Panc1 (cell line): ENCODE measurements at regions not wholly inside any gene's neighbourhood (a gene's known extent, or its start where the extent isn't known, plus 50 kb on each side); places are given as distances from the start of the nearest gene placed in this dataset.

Source experiments
- POLR2AphosphoS5 ChIP-seq: IDR thresholded peaks from 2 replicates; pipeline ENCODE4 v1.6.1; 2012; ENCODE audit warnings: mild to moderate bottlenecking, low read depth, low read length, moderate library complexity
- TF ChIP-seq, protein P1 (sequence below): fragments of 450-650 bp; IDR thresholded peaks from 2 replicates; pipeline ENCODE4 v1.5.1; 2017; ENCODE audit warnings: mild to moderate bottlenecking

DNA sequence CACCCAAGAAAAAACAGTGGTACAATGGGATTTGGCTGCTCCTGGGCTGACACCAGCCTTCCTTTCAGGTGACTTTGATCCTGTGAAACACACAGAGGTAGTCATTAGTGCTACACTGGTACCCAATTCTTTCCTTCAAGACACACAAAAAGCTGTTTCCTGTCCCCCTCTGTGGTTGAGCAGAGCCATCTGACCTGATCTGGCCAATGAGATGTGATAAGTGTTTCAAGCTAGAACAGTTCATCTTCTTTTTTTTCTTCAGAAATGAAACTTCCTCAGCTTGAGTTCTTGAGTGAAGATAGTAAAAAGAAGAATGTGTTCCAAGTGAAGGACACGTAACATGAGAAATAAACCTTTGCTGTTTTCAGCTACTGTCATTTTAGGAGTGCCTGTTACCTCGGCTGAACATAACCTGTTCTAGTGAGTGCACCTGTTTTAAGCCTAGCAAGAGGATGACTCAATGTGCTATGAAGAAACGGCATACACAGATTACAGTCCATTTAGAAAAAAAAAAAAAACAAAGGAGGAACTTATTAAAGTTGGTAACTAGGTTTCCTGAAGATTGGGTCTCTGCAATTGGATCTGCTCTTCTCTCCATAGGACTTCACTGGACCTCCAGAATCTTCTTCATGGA, 287.8 kb downstream of the GAS1 start:
- no peak for TF ChIP-seq POLR2AphosphoS5
- TF ChIP-seq, protein P1, sequence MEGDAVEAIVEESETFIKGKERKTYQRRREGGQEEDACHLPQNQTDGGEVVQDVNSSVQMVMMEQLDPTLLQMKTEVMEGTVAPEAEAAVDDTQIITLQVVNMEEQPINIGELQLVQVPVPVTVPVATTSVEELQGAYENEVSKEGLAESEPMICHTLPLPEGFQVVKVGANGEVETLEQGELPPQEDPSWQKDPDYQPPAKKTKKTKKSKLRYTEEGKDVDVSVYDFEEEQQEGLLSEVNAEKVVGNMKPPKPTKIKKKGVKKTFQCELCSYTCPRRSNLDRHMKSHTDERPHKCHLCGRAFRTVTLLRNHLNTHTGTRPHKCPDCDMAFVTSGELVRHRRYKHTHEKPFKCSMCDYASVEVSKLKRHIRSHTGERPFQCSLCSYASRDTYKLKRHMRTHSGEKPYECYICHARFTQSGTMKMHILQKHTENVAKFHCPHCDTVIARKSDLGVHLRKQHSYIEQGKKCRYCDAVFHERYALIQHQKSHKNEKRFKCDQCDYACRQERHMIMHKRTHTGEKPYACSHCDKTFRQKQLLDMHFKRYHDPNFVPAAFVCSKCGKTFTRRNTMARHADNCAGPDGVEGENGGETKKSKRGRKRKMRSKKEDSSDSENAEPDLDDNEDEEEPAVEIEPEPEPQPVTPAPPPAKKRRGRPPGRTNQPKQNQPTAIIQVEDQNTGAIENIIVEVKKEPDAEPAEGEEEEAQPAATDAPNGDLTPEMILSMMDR = no peak
